Activated CD4-positive, alpha-beta T cell treated with anti-CD3 and anti-CD28 coated beads for 36 hours (primary cell): ENCODE measurements at regions not wholly inside any gene's neighbourhood (a gene's known extent, or its start where the extent isn't known, plus 50 kb on each side); places are given as distances from the start of the nearest gene placed in this dataset.
A peak's percentile ranks its signal among the peaks of the same experiment; 100 is the strongest.
"Not testable (repeated sequence)": the region's sequence is repeated elsewhere in the genome, so short reads cannot be mapped to it uniquely, and the experiment has no call there.

Source experiments
- ATAC-seq: fragments of 200-7000 bp; cut with Tn5 transposase; one replicate; pipeline ENCODE4 v1.10.0; 2021; ENCODE audit warnings: mild to moderate bottlenecking, moderate library complexity
- CTCF ChIA-PET: fragments of 350-600 bp; sonication (Branson Sonifier 250); formaldehyde crosslinking; loops from one replicate; lab custom pipeline; 2021; ENCODE audit warnings: antibody characterized with exemption; lab: Charles Lee
- POLR2A ChIA-PET: fragments of 350-600 bp; sonication (Branson Sonifier 250); formaldehyde crosslinking; loops from one replicate; lab custom pipeline; 2021; ENCODE audit warnings: antibody characterized with exemption, inconsistent platforms; lab: Charles Lee
- DNase-seq: peaks from one replicate; pipeline ENCODE4 v3.0.0-alpha.2; 2020
- H3K27ac Mint-ChIP-seq: one replicate; pipeline ENCODE4 v1.8.0; 2021; ENCODE audit warnings: mixed read lengths
- H3K27me3 Mint-ChIP-seq: one replicate; pipeline ENCODE4 v1.8.0; 2021; ENCODE audit warnings: mixed read lengths
- H3K36me3 Mint-ChIP-seq: one replicate; pipeline ENCODE4 v1.8.0; 2021; ENCODE audit warnings: low read depth, mixed read lengths
- H3K4me1 Mint-ChIP-seq: one replicate; pipeline ENCODE4 v1.8.0; 2021; ENCODE audit warnings: mixed read lengths
- H3K4me3 Mint-ChIP-seq: one replicate; pipeline ENCODE4 v1.8.0; 2021; ENCODE audit warnings: mild to moderate bottlenecking, moderate library complexity, mixed read lengths
- H3K9me3 Mint-ChIP-seq: one replicate; pipeline ENCODE4 v1.8.0; 2021; ENCODE audit warnings: low read depth, mixed read lengths
- intact Hi-C, 2 experiments: fragments of 100-400 bp; cut with DNase I in 1 of 2; cut with micrococcal nuclease in 1 of 2; formaldehyde crosslinking; loops; one replicate each; pipeline versions ENCODE4 v1.14.2 to v1.15.1; 2022 to 2024; cut with DNase I, micrococcal nuclease

DNA sequence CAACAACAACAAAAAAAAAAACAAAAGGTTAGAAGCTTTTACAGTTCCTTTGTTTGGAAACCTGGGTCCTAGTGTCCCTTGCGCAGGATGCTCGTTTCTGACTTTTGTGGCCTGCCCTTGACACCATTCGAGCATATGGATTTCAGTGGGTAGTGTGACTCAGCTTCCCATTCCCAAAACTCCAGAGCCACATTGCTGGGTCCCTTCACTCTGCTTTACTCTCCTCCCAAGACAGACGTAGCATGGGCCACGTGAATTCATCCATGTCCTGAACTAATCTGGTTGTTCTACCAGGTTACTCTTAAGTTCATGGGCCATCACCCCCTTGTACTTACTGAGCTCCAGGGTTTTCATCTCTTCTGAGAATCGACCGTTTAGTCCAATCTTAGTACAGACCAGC, 68.0 kb upstream of the MAX start:
- ATAC-seq (peak; percentile 22), DNase-seq (no peak)
- H3K9me3 Mint-ChIP-seq: no peaks in the 10 kb centered on the region
- CTCF ChIA-PET: interaction anchor here (0.5 to 1.0 kb wide), 5 partner anchors 31 to 653 kb away, joined by 3 to 5 read pairs (median 3); no protein-coding TSS in a partner anchor
- H3K27ac Mint-ChIP-seq: peak overlapping the region; percentile 76
- no peaks in the 10 kb centered on the region for H3K36me3 Mint-ChIP-seq
- POLR2A ChIA-PET: interaction anchor here (0.6 kb wide), 2 partner anchors 117 to 173 kb away, joined by 3 to 6 read pairs; no protein-coding TSS in a partner anchor
- H3K27me3 Mint-ChIP-seq: peaks cover 9% of the 10 kb centered on the region
- peak overlapping the region; percentile 71 for H3K4me3 Mint-ChIP-seq
- peaks cover 19% of the 10 kb centered on the region for H3K4me1 Mint-ChIP-seq
- intact Hi-C loops: loop anchor here (1.0 to 5.0 kb wide), 3 partner anchors 36 to 116 kb away; no protein-coding TSS in a partner anchor

GRCh38 chr14:65170768-65171507, 68.6 kb upstream of the MAX start:
- Mint-ChIP-seq H3K4me3 (peak overlapping the region; percentile 71), H3K9me3 (no peaks in the 10 kb centered on the region), H3K36me3 (no peaks in the 10 kb centered on the region), H3K27ac (peak overlapping the region; percentile 76), H3K4me1 (peaks cover 19% of the 10 kb centered on the region), H3K27me3 (peaks cover 9% of the 10 kb centered on the region)
- ChIA-PET POLR2A (interaction anchor here (0.6 kb wide), 2 partner anchors 117 to 173 kb away, joined by 3 to 6 read pairs; no protein-coding TSS in a partner anchor), CTCF (interaction anchor here (0.5 to 1.2 kb wide), 6 partner anchors 31 to 653 kb away, joined by 3 to 5 read pairs (median 3); no protein-coding TSS in a partner anchor)
- peak; percentile 84 for ATAC-seq
- intact Hi-C loops: loop anchor here (1.0 to 5.0 kb wide), 3 partner anchors 35 to 116 kb away; no protein-coding TSS in a partner anchor
- peak; percentile 73 for DNase-seq

DNA sequence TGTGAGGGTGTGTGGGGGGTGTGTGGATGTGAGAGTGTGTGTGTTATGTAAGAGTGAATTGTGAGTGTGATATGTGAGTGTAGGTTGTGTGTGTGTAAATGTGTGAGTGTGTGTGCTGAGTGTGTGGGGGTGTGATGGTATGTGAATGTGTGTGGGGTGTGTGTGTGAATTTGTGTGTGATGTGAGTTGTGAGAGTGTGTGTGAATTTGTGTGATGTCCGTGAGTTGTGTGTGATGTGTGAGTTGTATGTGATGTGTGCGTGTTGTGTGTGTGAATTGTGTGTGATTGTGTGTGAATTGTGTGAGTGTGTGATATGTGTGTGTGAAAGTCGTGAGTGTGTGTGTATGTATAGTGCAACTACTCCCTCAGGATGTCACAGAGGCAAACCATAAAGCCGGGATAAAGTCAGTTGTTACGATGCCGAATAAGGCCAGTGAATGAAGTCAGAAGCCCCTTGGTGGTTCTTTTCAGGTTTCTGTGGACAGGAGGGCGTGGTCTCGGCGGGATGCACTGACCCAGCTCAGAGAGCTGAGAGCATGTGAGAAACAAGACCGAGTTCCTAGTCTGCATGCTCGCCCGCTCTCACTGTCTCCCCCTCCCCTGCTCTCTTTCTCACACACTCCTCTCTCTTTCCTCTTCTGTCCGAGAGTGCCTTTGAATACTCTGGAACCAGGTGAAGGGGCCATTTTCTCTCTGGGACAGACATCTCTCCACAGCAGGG, 71.8 kb upstream of the MAX start:
- ChIA-PET CTCF (interaction anchor here (1.0 kb wide), 1 partner anchor 10 kb away, joined by 3 read pairs; no protein-coding TSS in a partner anchor), POLR2A (no interaction called here)
- H3K9me3 Mint-ChIP-seq: no peaks in the 10 kb centered on the region
- intact Hi-C loops: loop anchor here in 1 of 2 experiments (5.0 kb wide), 1 partner anchor 33 kb away; no protein-coding TSS in a partner anchor
- ATAC-seq (no peak), DNase-seq (no peak)
- peaks cover 16% of the 10 kb centered on the region for H3K4me1 Mint-ChIP-seq
- peaks cover 11% of the 10 kb centered on the region for H3K27me3 Mint-ChIP-seq
- H3K36me3 Mint-ChIP-seq: no peaks in the 10 kb centered on the region
- H3K4me3 Mint-ChIP-seq: no peak overlapping the region
- no peak overlapping the region for H3K27ac Mint-ChIP-seq

GRCh38 chr14:65174783-65175182, 72.5 kb upstream of the MAX start:
- no peaks in the 10 kb centered on the region for H3K36me3 Mint-ChIP-seq

DNA sequence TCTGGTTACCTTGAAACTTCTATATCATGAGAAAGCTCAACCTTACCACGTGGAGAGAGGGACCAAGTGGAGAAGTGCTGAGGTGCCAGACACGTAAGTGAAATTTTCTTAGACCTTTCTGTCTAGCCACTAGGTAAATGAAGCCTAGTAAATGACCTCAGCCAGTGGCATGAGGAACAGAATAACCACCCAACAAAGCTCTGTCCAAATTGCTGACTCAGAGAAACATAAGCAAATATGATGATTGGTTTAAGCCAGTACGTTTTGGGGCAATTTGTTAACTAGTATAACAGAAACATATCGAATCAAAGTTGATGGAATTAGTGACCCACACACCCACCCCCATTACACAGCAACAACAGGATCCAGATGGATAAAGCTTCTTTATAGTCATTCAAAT, 75.2 kb upstream of the MAX start:
- Mint-ChIP-seq H3K36me3 (peaks cover 8% of the 10 kb centered on the region), H3K27me3 (peaks cover 5% of the 10 kb centered on the region), H3K9me3 (peaks cover 9% of the 10 kb centered on the region), H3K27ac (no peak overlapping the region), H3K4me1 (peaks cover 16% of the 10 kb centered on the region), H3K4me3 (no peak overlapping the region)
- POLR2A ChIA-PET: no interaction called here
- CTCF ChIA-PET: interaction anchor here (0.6 to 1.6 kb wide), 4 partner anchors 13 to 238 kb away, joined by 3 to 4 read pairs (median 3); no protein-coding TSS in a partner anchor
- no peak for ATAC-seq
- intact Hi-C loops: no loop called here
- no peak for DNase-seq

More at GRCh38 chr14:65174783-65175182, 72.5 kb upstream of the MAX start:
- intact Hi-C loops: loop anchor here in 1 of 2 experiments (5.0 kb wide), 1 partner anchor 33 kb away; no protein-coding TSS in a partner anchor
- Mint-ChIP-seq H3K4me3 (no peak overlapping the region), H3K4me1 (peaks cover 16% of the 10 kb centered on the region), H3K9me3 (no peaks in the 10 kb centered on the region), H3K27ac (no peak overlapping the region), H3K27me3 (peaks cover 8% of the 10 kb centered on the region)
- ChIA-PET POLR2A (no interaction called here), CTCF (interaction anchor here (0.6 to 1.3 kb wide), 3 partner anchors 10 to 240 kb away, joined by 3 read pairs; no protein-coding TSS in a partner anchor)
- ATAC-seq (no peak), DNase-seq (no peak)

DNA sequence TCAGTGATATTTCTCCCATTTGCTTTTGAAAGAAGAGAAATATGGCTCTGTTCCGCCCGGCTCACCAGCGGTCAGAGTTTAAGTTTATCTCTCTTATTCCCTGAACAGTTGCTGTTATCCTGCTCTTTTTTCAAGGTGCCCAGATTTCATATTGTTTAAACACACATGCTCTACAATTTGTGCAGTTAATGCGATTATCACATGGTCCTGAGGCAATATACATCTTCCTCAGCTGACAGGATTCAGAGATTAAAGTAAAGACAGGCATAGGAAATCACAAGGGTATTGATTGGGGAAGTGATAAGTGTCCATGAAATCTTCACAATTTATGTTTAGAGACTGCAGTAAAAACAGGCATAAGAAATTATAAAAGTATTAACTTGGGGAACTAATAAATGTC, 76.9 kb upstream of the MAX start:
- Mint-ChIP-seq H3K9me3 (peaks cover 13% of the 10 kb centered on the region), H3K4me1 (peaks cover 16% of the 10 kb centered on the region), H3K36me3 (peaks cover 10% of the 10 kb centered on the region)
- H3K4me3 Mint-ChIP-seq, intact Hi-C loops, POLR2A ChIA-PET, CTCF ChIA-PET, H3K27me3 Mint-ChIP-seq, ATAC-seq, H3K27ac Mint-ChIP-seq, DNase-seq: not testable (repeated sequence)

- Mint-ChIP-seq H3K4me3 (no peak overlapping the region), H3K27me3 (peaks cover 2% of the 10 kb centered on the region), H3K27ac (peak overlapping the region; percentile 23), H3K9me3 (peaks cover 13% of the 10 kb centered on the region), H3K4me1 (peaks cover 16% of the 10 kb centered on the region), H3K36me3 (peaks cover 10% of the 10 kb centered on the region)
- POLR2A ChIA-PET: no interaction called here
- intact Hi-C loops: loop anchor here (1.0 kb wide), 1 partner anchor 26 kb away; no protein-coding TSS in a partner anchor
- peak; percentile 79 for DNase-seq
- peak; percentile 89 for ATAC-seq
- CTCF ChIA-PET: interaction anchor here (1.8 kb wide), 1 partner anchor 645 kb away, joined by 5 read pairs; no protein-coding TSS in a partner anchor
These were observed 77.8 kb upstream of the MAX start for GRCh38 chr14:65179918-65180724.

DNA sequence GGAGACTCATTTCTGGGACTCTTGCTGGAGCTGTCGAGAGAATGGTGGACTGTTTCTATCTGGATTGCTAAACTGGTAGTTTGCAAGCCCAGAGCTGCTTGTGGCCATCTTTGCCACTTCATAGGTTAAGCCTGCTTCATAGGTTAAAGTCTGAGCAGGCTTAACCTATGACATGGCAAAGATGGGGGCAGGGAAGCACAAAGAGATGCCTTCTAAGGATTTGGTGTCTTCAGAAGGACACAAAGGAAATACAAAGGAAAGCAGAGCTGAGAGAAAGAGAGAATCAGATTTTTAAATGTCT, 78.4 kb upstream of the MAX start:
- ATAC-seq (no peak), DNase-seq (peak; percentile 11)
- peaks cover 2% of the 10 kb centered on the region for H3K27me3 Mint-ChIP-seq
- peaks cover 10% of the 10 kb centered on the region for H3K36me3 Mint-ChIP-seq
- no peak overlapping the region for H3K4me3 Mint-ChIP-seq
- H3K27ac Mint-ChIP-seq: peak overlapping the region; percentile 23
- intact Hi-C loops: loop anchor here (1.0 kb wide), 1 partner anchor 26 kb away; no protein-coding TSS in a partner anchor
- POLR2A ChIA-PET: interaction anchor here (0.6 kb wide), 2 partner anchors 476 to 655 kb away, joined by 3 read pairs; partner anchors contain the start of gene PLEKHG3
- CTCF ChIA-PET: interaction anchor here (1.8 kb wide), 1 partner anchor 644 kb away, joined by 5 read pairs; no protein-coding TSS in a partner anchor
- peaks cover 13% of the 10 kb centered on the region for H3K9me3 Mint-ChIP-seq
- peaks cover 16% of the 10 kb centered on the region for H3K4me1 Mint-ChIP-seq

DNA sequence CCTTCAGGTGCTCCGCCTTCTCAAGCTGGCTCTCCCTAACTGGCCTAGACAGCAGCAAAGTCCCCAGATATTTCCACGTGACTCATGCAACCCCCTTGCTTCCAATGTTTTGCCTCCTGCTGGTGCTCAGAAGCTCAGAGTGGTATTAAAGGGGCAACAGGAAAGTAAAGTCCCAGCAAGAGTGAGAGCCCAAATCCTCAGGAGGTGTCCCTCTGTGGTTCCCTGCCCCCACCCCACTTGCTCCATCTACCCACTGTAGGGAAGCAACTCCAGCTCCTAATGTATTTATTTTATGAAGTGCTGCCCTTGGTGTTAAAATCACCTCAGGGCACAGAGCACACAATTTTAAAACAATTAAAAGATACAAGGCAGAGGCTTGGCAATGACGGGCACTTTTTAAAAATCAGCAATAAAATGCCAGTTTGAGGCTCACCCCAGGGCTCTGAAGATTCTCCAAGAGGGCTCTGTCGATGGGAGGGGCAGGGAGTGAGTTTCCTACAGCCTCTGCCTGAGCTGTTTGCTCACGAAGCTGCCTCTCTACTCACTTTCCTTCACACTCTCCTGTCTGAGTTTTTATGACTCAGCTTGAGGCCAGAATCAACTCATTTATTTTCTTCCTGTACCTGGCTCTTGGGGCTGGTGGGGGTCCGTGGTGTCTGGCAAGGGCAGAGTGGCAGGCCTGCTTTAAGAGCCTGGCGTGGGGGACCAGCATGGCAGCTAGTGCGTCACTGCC, 81.9 kb upstream of the MAX start:
- no peaks in the 10 kb centered on the region for H3K27me3 Mint-ChIP-seq

GRCh38 chr14:65185829-65186228, 83.5 kb upstream of the MAX start:
- POLR2A ChIA-PET: no interaction called here
- no peak overlapping the region for H3K27ac Mint-ChIP-seq
- H3K4me1 Mint-ChIP-seq: no peaks in the 10 kb centered on the region
- intact Hi-C loops: no loop called here
- no peaks in the 10 kb centered on the region for H3K27me3 Mint-ChIP-seq
- no peak overlapping the region for H3K4me3 Mint-ChIP-seq
- CTCF ChIA-PET: interaction anchor here (1.3 to 2.1 kb wide), 2 partner anchors 21 to 774 kb away, joined by 3 to 5 read pairs; no protein-coding TSS in a partner anchor
- peaks cover 13% of the 10 kb centered on the region for H3K9me3 Mint-ChIP-seq
- peaks cover 10% of the 10 kb centered on the region for H3K36me3 Mint-ChIP-seq
- no peak for DNase-seq
- no peak for ATAC-seq

More for the DNA sequence above, 81.9 kb upstream of the MAX start:
- peaks cover 10% of the 10 kb centered on the region for H3K36me3 Mint-ChIP-seq
- ATAC-seq (peak; percentile 30), DNase-seq (no peak)
- peaks cover 15% of the 10 kb centered on the region for H3K4me1 Mint-ChIP-seq
- POLR2A ChIA-PET: interaction anchor here (0.6 kb wide), 1 partner anchor 231 kb away, joined by 3 read pairs; no protein-coding TSS in a partner anchor
- H3K9me3 Mint-ChIP-seq: peaks cover 13% of the 10 kb centered on the region
- no peak overlapping the region for H3K4me3 Mint-ChIP-seq
- CTCF ChIA-PET: interaction anchor here (0.5 to 1.3 kb wide), 5 partner anchors 20 to 641 kb away, joined by 3 to 4 read pairs (median 3); no protein-coding TSS in a partner anchor
- intact Hi-C loops: no loop called here
- no peak overlapping the region for H3K27ac Mint-ChIP-seq
